ENCODE measurements at regions not wholly inside any gene's neighbourhood (a gene's known extent, or its start where the extent isn't known, plus 50 kb on each side); places are given as distances from the start of the nearest gene placed in this dataset.

DNA sequence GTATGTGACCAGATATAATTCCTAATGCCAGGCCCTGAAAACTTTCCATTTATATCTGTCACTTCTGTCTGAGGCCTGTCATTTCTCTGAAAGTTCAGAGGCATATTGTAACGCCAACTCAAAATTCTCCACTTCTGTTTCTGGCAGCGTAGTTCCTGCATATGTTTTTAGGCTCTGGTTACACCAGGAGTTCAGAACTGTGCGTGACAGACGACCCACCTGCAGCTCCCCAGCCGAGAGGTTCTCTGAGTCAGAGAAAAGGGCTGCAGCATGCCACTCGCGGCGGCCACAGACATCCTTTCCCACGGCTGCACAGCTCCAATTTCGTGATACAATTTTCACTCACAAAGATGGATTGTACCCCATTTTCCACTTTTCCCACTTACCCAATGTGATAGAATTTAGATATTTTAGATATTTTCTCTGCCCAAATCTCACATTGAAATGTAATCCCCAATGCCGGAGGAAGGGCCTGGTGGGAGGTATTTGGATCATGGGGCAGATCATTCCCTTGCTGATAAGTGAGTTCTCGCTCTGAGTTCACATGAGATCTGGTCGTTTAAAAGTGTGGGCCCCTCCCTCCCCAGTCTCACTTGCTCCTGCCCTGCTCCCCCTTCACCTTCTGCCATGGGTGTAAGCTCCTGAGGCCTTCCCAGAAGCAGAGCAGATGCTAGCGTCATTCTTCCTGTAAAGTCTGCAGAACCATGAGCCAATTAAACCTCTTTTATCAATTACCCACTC is 308.1 kb downstream of the LIG4 start:
- TF ChIP-seq, protein P1, sequence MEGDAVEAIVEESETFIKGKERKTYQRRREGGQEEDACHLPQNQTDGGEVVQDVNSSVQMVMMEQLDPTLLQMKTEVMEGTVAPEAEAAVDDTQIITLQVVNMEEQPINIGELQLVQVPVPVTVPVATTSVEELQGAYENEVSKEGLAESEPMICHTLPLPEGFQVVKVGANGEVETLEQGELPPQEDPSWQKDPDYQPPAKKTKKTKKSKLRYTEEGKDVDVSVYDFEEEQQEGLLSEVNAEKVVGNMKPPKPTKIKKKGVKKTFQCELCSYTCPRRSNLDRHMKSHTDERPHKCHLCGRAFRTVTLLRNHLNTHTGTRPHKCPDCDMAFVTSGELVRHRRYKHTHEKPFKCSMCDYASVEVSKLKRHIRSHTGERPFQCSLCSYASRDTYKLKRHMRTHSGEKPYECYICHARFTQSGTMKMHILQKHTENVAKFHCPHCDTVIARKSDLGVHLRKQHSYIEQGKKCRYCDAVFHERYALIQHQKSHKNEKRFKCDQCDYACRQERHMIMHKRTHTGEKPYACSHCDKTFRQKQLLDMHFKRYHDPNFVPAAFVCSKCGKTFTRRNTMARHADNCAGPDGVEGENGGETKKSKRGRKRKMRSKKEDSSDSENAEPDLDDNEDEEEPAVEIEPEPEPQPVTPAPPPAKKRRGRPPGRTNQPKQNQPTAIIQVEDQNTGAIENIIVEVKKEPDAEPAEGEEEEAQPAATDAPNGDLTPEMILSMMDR (IDR thresholded peaks at IDR 0.05; ENCODE audit: insufficient read depth, low read length, poor library complexity, severe bottlenecking): no peak
- no peak for TF ChIP-seq EZH2phosphoT487 (conservative IDR thresholded peaks at IDR 0.05; ENCODE audit: low read length)

Measured in SU-DHL-6 (cell line).